ENCODE measurements at regions not wholly inside any gene's neighbourhood (a gene's known extent, or its start where the extent isn't known, plus 50 kb on each side); places are given as distances from the start of the nearest gene placed in this dataset.

DNA sequence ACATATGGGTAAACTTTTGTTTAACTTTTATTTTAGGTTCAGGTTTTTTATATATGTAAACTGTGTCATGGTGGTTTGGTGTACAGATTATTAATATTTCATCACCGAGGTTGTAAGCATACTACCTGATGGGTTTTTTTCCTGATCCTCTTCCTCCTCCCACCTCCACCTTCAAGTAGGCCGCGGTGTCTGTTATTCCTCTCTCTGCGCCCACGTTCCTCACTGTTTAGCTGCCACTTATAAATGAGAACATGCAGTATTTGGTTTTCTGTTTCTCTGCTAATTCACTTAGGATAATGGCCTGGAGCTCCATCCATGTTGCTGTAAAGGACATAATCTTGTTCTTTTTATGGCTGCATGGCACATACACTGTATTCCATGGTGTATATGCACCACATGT is 1000.0 kb upstream of the CELF2 start:
- H3K9me3 ChIP-seq = no peaks in the 10 kb centered on the region
- TF ChIP-seq, protein P1, sequence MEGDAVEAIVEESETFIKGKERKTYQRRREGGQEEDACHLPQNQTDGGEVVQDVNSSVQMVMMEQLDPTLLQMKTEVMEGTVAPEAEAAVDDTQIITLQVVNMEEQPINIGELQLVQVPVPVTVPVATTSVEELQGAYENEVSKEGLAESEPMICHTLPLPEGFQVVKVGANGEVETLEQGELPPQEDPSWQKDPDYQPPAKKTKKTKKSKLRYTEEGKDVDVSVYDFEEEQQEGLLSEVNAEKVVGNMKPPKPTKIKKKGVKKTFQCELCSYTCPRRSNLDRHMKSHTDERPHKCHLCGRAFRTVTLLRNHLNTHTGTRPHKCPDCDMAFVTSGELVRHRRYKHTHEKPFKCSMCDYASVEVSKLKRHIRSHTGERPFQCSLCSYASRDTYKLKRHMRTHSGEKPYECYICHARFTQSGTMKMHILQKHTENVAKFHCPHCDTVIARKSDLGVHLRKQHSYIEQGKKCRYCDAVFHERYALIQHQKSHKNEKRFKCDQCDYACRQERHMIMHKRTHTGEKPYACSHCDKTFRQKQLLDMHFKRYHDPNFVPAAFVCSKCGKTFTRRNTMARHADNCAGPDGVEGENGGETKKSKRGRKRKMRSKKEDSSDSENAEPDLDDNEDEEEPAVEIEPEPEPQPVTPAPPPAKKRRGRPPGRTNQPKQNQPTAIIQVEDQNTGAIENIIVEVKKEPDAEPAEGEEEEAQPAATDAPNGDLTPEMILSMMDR (IDR thresholded peaks at IDR 0.05) = no peak
- H3K4me1 ChIP-seq = no peaks in the 10 kb centered on the region
- no peak for DNase-seq (ENCODE audit: low spot score)
- H3K4me3 ChIP-seq = no peak overlapping the region
- no peaks in the 10 kb centered on the region for H3K36me3 ChIP-seq
- H3K27me3 ChIP-seq = no peaks in the 10 kb centered on the region
- no peak overlapping the region for H3K27ac ChIP-seq

DNA sequence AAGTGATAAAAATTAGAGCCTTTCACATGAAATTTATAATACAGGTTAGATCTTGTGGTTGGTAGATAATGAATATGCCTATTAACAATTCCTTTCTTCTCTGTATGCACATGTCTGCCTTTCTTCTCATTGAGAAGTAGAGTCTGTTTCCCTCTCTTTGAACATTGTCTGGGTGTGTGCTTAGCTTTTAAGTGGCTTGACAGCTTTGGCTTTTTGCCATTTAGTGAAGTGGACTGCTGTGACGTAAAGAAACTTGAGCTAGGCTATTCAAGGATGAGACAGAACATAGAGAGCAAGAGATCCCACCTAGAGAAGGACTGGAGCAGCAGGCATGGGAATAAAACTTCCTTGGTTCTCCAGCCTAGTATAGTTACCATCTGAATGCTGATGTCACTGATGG is 996.7 kb upstream of the CELF2 start:
- Histone ChIP-seq H3K27me3 (no peaks in the 10 kb centered on the region), H3K27ac (no peak overlapping the region), H3K36me3 (no peaks in the 10 kb centered on the region), H3K4me3 (no peak overlapping the region), H3K9me3 (no peaks in the 10 kb centered on the region), H3K4me1 (no peaks in the 10 kb centered on the region)
- DNase-seq (ENCODE audit: low spot score) = no peak
- TF ChIP-seq, protein P1 (IDR thresholded peaks at IDR 0.05) = no peak

DNA sequence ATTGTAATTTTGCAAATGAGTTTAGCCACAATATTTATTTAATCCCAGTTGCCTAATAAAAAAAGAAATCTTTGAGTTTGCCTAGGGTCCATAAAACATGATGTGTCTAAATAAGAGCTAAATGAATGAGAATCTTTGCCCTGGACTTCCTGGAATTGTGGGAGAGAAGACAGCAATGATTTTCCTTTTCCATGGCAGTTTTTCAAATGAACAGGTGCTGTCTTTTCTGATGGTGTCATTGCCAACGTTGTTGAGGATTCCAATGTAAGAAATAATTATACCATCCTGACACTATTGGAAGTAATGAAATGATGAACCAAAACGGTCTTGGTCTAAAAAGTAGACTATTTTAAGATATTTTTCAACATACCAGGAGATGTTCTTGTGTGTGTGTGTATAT is 984.7 kb upstream of the CELF2 start:
- no peak for DNase-seq (ENCODE audit: low spot score)
- TF ChIP-seq, protein P1 (IDR thresholded peaks at IDR 0.05) = no peak
- H3K9me3 ChIP-seq = no peaks in the 10 kb centered on the region
- no peaks in the 10 kb centered on the region for H3K27me3 ChIP-seq
- no peak overlapping the region for H3K27ac ChIP-seq
- H3K4me3 ChIP-seq = no peak overlapping the region
- no peaks in the 10 kb centered on the region for H3K4me1 ChIP-seq
- H3K36me3 ChIP-seq = no peaks in the 10 kb centered on the region

DNA sequence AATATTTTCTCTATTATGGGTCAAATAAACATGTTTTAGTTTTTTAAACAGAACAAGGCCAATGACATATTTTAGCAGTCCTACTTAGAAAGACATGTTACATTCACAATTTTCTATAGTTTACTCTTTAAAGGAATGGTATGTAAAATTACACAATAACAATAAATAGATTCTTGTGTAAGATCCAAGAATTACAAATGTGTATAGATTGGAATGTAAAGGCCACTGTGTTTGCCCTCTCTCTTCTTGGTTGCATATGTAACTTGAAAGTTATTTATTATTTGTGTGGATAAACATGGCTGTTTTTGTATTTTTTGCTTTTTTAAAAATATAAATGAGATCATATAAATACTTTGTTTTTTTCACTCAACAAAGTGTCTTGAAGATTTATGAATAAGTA is 979.3 kb upstream of the CELF2 start:
- DNase-seq (ENCODE audit: low spot score) = no peak
- Histone ChIP-seq H3K4me3 (no peak overlapping the region), H3K27me3 (no peaks in the 10 kb centered on the region), H3K9me3 (no peaks in the 10 kb centered on the region), H3K27ac (no peak overlapping the region), H3K36me3 (no peaks in the 10 kb centered on the region), H3K4me1 (no peaks in the 10 kb centered on the region)
- TF ChIP-seq, protein P1 (IDR thresholded peaks at IDR 0.05) = no peak

DNA sequence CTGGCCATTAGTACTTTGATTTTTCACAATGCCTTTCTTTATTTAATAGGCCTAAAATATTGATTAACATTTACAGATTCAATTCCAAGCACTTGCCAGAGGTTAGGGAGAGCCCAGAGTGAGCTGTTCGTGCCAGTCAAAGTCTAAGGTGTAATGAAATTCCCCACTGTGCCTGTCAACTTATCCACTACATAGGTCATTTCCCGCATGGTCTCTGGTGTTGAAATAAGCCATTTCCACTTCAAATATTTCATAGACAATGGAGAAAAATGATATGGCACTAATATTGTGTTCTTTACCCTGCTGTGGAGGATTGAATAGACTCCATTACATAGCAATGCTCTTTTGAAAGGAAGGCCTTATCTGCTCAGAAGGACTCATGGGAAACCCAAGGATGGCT is 978.1 kb upstream of the CELF2 start:
- H3K9me3 ChIP-seq = no peaks in the 10 kb centered on the region
- H3K4me1 ChIP-seq = no peaks in the 10 kb centered on the region
- TF ChIP-seq, protein P1 (IDR thresholded peaks at IDR 0.05) = no peak
- no peak overlapping the region for H3K4me3 ChIP-seq
- DNase-seq (ENCODE audit: low spot score) = no peak
- H3K36me3 ChIP-seq = no peaks in the 10 kb centered on the region
- H3K27ac ChIP-seq = no peak overlapping the region
- no peaks in the 10 kb centered on the region for H3K27me3 ChIP-seq

DNA sequence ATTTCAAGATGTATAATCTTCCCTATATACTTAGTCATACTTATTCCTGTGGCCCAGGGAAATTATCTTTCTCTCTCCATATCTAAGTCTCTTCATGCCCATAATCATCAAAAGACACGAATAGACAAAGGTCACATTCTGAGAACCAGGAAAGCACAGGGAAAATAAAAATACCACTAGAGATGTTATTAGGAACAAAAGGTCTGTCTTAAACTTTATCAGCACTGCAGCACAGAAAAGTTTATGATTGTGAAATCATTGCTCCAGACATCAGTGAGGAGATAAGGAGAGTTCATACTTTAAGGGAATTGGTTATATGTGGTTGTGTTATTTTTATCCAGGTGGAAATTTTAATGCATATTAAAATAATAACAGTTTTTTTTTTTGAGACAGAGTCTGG is 974.6 kb upstream of the CELF2 start:
- Histone ChIP-seq H3K27ac (no peak overlapping the region), H3K4me1 (no peaks in the 10 kb centered on the region), H3K27me3 (no peaks in the 10 kb centered on the region), H3K4me3 (no peak overlapping the region), H3K36me3 (no peaks in the 10 kb centered on the region), H3K9me3 (no peaks in the 10 kb centered on the region)
- DNase-seq (ENCODE audit: low spot score) = no peak
- TF ChIP-seq, protein P1 (IDR thresholded peaks at IDR 0.05) = no peak

All from right atrium auricular region (tissue), 2 donors.